CD14-positive monocyte (primary cell): ENCODE measurements at regions not wholly inside any gene's neighbourhood (a gene's known extent, or its start where the extent isn't known, plus 50 kb on each side); places are given as distances from the start of the nearest gene placed in this dataset.

Experiments used
- DNase-seq, 3 donors: peaks; one replicate each; pipeline ENCODE4 v3.0.0-alpha.2; 2011 to 2022
- H2AFZ ChIP-seq: 2 replicates; pipeline ENCODE4 v1.6.0; 2012; ENCODE audit warnings: mild to moderate bottlenecking, low read depth, low read length, inconsistent platforms; ENCODE audit not compliant: insufficient read depth, poor library complexity, severe bottlenecking
- H3K27ac ChIP-seq, 2 donors: 1 replicate in 1 of 2; 2 replicates in 1 of 2; pipeline ENCODE4 v1.5.1; 2012 to 2013; ENCODE audit warnings: low read length in 2 of 2, control low read depth in 1 of 2, inconsistent platforms in 1 of 2, low read depth in 1 of 2, mild to moderate bottlenecking in 1 of 2
- H3K27me3 ChIP-seq, 2 donors: one replicate each; pipeline versions ENCODE4 v1.6.0 to v1.6.1; 2011 to 2013; ENCODE audit warnings: low read length in 2 of 2; ENCODE audit not compliant: control insufficient read depth in 2 of 2, insufficient read depth in 2 of 2
- H3K36me3 ChIP-seq, 2 donors: replicated peaks in 1 of 2; 1 replicate in 1 of 2; 2 replicates in 1 of 2; pipeline versions ENCODE4 v1.5.1 to v1.6.1; 2012 to 2013; ENCODE audit warnings: low read length in 2 of 2, control low read depth in 1 of 2, inconsistent platforms in 1 of 2, mild to moderate bottlenecking in 1 of 2; ENCODE audit not compliant: insufficient read depth in 2 of 2, control insufficient read depth in 1 of 2
- H3K4me1 ChIP-seq, 2 donors: 1 replicate in 1 of 2; 2 replicates in 1 of 2; pipeline versions ENCODE4 v1.5.1 to v1.6.1; 2012 to 2013; ENCODE audit warnings: low read length in 2 of 2, control low read depth in 1 of 2, inconsistent platforms in 1 of 2, mild to moderate bottlenecking in 1 of 2, moderate library complexity in 1 of 2; ENCODE audit not compliant: insufficient read depth in 2 of 2, control insufficient read depth in 1 of 2
- H3K4me2 ChIP-seq: replicated peaks from 2 replicates; pipeline ENCODE3; 2012; ENCODE audit warnings: low read length, moderate library complexity, mild to moderate bottlenecking; ENCODE audit not compliant: poor library complexity, severe bottlenecking; ENCODE audit errors: extremely low read depth
- H3K4me3 ChIP-seq, 3 experiments: fragments of 200-600 bp in 1 of 3; sonication (generic) in 1 of 3; replicated peaks in 1 of 3; 1 replicate in 2 of 3; 2 replicates in 1 of 3; pipeline ENCODE4 v1.5.1; 2011 to 2013; ENCODE audit warnings: low read length in 3 of 3, mild to moderate bottlenecking in 3 of 3, control low read depth in 2 of 3, low read depth in 2 of 3, inconsistent platforms in 1 of 3, moderate library complexity in 1 of 3
- H3K79me2 ChIP-seq: 2 replicates; pipeline ENCODE4 v1.6.0; 2012; ENCODE audit warnings: mild to moderate bottlenecking, control low read depth, inconsistent platforms, low read length, moderate library complexity; ENCODE audit not compliant: insufficient read depth
- H3K9ac ChIP-seq: 2 replicates; pipeline ENCODE4 v1.6.0; 2017; ENCODE audit warnings: low read length, mild to moderate bottlenecking; ENCODE audit not compliant: insufficient read depth, poor library complexity, severe bottlenecking
- H3K9me3 ChIP-seq, 2 donors: replicated peaks in 1 of 2; 1 replicate in 1 of 2; 2 replicates in 1 of 2; pipeline versions ENCODE4 v1.5.1 to v1.6.1; 2012 to 2013; ENCODE audit warnings: low read length in 2 of 2, control low read depth in 1 of 2; ENCODE audit not compliant: control insufficient read depth in 1 of 2, insufficient read depth in 1 of 2
- H4K20me1 ChIP-seq: 2 replicates; pipeline ENCODE4 v1.6.0; 2012; ENCODE audit warnings: mild to moderate bottlenecking, low read length, control low read depth, moderate library complexity; ENCODE audit not compliant: insufficient read depth
- H3K27ac Mint-ChIP-seq, 7 donors: one replicate each; pipeline ENCODE4 v1.8.0; 2020; ENCODE audit warnings: mild to moderate bottlenecking in 7 of 7, mixed read lengths in 7 of 7, moderate library complexity in 6 of 7, inconsistent platforms in 2 of 7
- H3K27me3 Mint-ChIP-seq, 3 donors: one replicate each; pipeline ENCODE4 v1.8.0; 2021 to 2022; ENCODE audit warnings: low read depth in 3 of 3, mild to moderate bottlenecking in 3 of 3, mixed read lengths in 3 of 3, moderate library complexity in 3 of 3, inconsistent platforms in 1 of 3
- H3K36me3 Mint-ChIP-seq, 2 donors: one replicate each; pipeline ENCODE4 v1.8.0; 2020; ENCODE audit warnings: mixed read lengths in 2 of 2, inconsistent platforms in 1 of 2, mild to moderate bottlenecking in 1 of 2
- H3K4me1 Mint-ChIP-seq: one replicate; pipeline ENCODE4 v1.8.0; 2020; ENCODE audit warnings: mild to moderate bottlenecking, mixed read lengths
- H3K4me3 Mint-ChIP-seq, 2 donors: one replicate each; pipeline ENCODE4 v1.8.0; 2020; ENCODE audit warnings: mild to moderate bottlenecking in 2 of 2, mixed read lengths in 2 of 2, moderate library complexity in 1 of 2
- H3K9me3 Mint-ChIP-seq, 7 donors: one replicate each; pipeline ENCODE4 v1.8.0; 2020 to 2022; ENCODE audit warnings: mixed read lengths in 7 of 7, mild to moderate bottlenecking in 6 of 7, moderate library complexity in 6 of 7, inconsistent platforms in 2 of 7
- WGBS: methylation state at CpG from one replicate; pipeline ENCODE4 v1.1.5; 2013; ENCODE audit warnings: missing lambda C conversion rate; ENCODE audit not compliant: insufficient coverage; 5-methylcytosine and 5-hydroxymethylcytosine counted together
- intact Hi-C, 2 donors: fragments of 100-400 bp; cut with micrococcal nuclease; formaldehyde crosslinking; loops; one replicate each; pipeline versions ENCODE4 v1.15.0 to v1.15.1; 2023
- TF ChIP-seq, protein P1 (sequence below): fragments of 200-600 bp; IDR thresholded peaks from one replicate; pipeline ENCODE4 v1.8.0; 2022; ENCODE audit warnings: antibody characterized with exemption, mild to moderate bottlenecking

GRCh38 chr2:177029501-177029900 is 183.1 kb upstream of the HNRNPA3 start:
- DNase-seq: no peak
- Histone ChIP-seq H3K27me3 (no peaks in the 10 kb centered on the region), H4K20me1 (no peaks in the 10 kb centered on the region), H3K4me1 (no peaks in the 10 kb centered on the region), H3K36me3 (no peaks in the 10 kb centered on the region), H2AFZ (no peak overlapping the region), H3K79me2 (no peaks in the 10 kb centered on the region), H3K9ac (no peak overlapping the region), H3K9me3 (no peaks in the 10 kb centered on the region), H3K4me2 (no peak overlapping the region), H3K27ac (no peak overlapping the region), H3K4me3 (no peak overlapping the region)
- intact Hi-C loops: no loop called here
- TF ChIP-seq, protein P1, sequence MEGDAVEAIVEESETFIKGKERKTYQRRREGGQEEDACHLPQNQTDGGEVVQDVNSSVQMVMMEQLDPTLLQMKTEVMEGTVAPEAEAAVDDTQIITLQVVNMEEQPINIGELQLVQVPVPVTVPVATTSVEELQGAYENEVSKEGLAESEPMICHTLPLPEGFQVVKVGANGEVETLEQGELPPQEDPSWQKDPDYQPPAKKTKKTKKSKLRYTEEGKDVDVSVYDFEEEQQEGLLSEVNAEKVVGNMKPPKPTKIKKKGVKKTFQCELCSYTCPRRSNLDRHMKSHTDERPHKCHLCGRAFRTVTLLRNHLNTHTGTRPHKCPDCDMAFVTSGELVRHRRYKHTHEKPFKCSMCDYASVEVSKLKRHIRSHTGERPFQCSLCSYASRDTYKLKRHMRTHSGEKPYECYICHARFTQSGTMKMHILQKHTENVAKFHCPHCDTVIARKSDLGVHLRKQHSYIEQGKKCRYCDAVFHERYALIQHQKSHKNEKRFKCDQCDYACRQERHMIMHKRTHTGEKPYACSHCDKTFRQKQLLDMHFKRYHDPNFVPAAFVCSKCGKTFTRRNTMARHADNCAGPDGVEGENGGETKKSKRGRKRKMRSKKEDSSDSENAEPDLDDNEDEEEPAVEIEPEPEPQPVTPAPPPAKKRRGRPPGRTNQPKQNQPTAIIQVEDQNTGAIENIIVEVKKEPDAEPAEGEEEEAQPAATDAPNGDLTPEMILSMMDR: no peak
- 100% methylated on average over 2 of the region's 2 CpGs for WGBS
- H3K9me3 Mint-ChIP-seq: peaks cover 0 to 2% (median 0%) of the 10 kb centered on the region in 7 donors
- no peak overlapping the region for H3K27ac Mint-ChIP-seq
- peaks cover 0 to 2% (median 0%) of the 10 kb centered on the region in 3 donors for H3K27me3 Mint-ChIP-seq
- no peaks in the 10 kb centered on the region for H3K4me1 Mint-ChIP-seq
- no peaks in the 10 kb centered on the region for H3K36me3 Mint-ChIP-seq
- H3K4me3 Mint-ChIP-seq: no peak overlapping the region

GRCh38 chr2:177029901-177030300 is 182.7 kb upstream of the HNRNPA3 start:
- H3K4me2 ChIP-seq: no peak overlapping the region
- no peaks in the 10 kb centered on the region for H3K4me1 ChIP-seq
- Mint-ChIP-seq H3K9me3 (peaks cover 0 to 2% (median 0%) of the 10 kb centered on the region in 7 donors), H3K27ac (no peak overlapping the region), H3K36me3 (no peaks in the 10 kb centered on the region), H3K27me3 (peaks cover 0 to 2% (median 0%) of the 10 kb centered on the region in 3 donors), H3K4me3 (no peak overlapping the region), H3K4me1 (no peaks in the 10 kb centered on the region)
- no peaks in the 10 kb centered on the region for H3K9me3 ChIP-seq
- intact Hi-C loops: no loop called here
- H3K27ac ChIP-seq: no peak overlapping the region
- H3K27me3 ChIP-seq: no peaks in the 10 kb centered on the region
- H3K4me3 ChIP-seq: no peak overlapping the region
- no peaks in the 10 kb centered on the region for H4K20me1 ChIP-seq
- 83% methylated on average over 1 of the region's 2 CpGs for WGBS
- H3K36me3 ChIP-seq: no peaks in the 10 kb centered on the region
- H3K79me2 ChIP-seq: no peaks in the 10 kb centered on the region
- DNase-seq: no peak
- TF ChIP-seq, protein P1: no peak
- no peak overlapping the region for H2AFZ ChIP-seq
- no peak overlapping the region for H3K9ac ChIP-seq
